NCI-H2107 treated with DMSO at 0.1 percent for 48 hours (cell line): ENCODE measurements at regions not wholly inside any gene's neighbourhood (a gene's known extent, or its start where the extent isn't known, plus 50 kb on each side); places are given as distances from the start of the nearest gene placed in this dataset.
"Not testable (repeated sequence)": the region's sequence is repeated elsewhere in the genome, so short reads cannot be mapped to it uniquely, and the experiment has no call there.

Experiments used
- DNase-seq: peaks from one replicate; lab custom pipeline; 2025; ENCODE audit not compliant: unreplicated experiment; lab: John Stamatoyannopoulos, UW

DNA sequence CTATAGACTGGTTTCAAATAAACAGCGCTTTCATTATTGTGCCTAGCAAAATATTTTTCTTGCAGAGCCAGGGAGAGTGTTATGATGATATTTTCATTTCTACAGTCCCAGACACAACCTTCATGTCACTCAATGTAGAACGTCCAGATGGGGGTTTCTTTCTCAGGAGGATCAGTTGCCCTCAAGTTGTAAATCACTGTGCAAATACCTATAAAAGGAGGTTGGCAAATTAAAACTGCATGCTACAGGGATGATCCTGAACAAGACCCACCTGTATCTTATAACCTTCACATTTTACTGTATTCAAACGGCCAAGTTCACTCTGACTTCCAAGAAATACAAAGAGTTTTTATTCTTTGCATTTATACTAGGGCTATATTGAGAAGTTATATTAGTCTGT lies 486.0 kb downstream of the EDEM1 start:
- no peak for DNase-seq

GRCh38 chr3:5675319-5675718 lies 487.8 kb downstream of the EDEM1 start:
- DNase-seq: no peak

DNA sequence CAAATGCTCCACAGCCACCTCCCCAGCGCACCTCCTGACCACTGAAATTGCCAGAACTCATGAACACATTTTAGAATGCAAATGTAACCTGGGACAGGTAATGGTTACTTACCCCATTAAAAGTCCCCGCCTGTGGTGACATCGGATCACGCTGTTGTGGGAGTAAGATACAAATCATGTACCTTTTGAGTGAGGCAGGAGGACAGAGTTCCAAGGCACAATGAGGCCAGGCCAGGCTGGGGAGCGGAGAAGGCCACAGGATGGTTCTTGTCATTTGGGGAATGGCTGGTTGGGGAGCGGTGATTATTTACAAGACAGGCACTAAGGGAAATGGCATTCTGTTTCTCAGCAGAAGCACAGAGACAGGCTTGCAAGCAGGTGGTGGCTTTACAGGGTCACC lies 490.0 kb downstream of the EDEM1 start:
- DNase-seq: no peak

DNA sequence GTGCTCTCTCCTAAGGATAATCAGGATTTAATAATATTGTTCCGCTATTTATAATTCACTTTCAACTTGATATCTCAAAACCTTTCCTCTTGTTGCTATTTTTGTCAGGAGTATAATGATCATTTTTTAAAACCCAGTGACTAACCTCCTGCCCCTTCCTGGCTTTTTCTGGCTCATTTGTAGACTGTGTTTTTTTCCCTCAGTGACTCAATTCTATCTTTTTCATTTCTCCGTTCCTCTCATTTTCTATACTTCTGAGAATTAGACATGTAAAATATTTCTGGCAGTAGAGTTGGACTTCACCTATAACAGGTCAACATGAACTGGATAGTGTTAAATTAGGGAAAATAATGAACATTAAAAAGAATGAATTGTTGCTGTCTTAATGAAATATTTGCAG lies 490.7 kb downstream of the EDEM1 start:
- no peak for DNase-seq

DNA sequence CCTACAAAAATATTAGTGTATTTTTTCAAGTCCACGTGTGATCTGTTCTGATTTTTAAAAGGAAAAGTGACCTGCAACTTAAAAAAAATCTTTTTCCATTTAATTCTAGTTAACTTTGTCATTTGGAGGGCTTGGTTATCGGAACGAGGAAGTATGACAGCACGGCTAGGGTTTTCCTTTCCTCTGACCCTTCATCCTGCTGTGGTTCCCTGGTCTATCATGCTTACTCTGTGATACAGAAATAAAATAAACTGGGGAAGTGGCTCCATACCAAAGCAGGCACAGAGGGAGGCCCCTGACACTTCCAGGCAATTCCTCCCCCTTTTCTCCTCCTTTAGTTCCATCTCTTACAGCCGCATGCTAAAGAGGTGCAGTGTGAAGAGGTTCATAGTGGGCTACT lies 491.3 kb downstream of the EDEM1 start:
- no peak for DNase-seq

DNA sequence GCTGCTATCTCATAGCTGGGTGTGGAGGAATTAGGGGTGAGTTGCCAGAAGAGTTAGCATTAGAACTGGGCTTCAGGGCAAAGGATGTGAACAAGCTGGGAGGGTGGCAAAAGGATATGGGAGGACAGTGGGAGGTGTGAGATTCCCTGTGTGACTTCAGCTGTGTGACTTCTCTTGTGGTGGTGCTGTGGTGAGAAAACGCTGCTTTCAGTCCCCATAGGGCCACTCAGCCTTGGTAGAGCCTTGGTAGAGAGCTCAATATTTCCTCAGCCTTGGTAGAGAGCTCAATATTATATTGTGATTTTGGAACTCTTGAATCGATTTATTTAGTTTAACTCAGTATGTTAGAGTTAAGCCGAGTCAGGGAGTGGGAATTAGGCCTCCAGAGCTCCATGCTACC lies 499.7 kb downstream of the EDEM1 start:
- DNase-seq: no peak

DNA sequence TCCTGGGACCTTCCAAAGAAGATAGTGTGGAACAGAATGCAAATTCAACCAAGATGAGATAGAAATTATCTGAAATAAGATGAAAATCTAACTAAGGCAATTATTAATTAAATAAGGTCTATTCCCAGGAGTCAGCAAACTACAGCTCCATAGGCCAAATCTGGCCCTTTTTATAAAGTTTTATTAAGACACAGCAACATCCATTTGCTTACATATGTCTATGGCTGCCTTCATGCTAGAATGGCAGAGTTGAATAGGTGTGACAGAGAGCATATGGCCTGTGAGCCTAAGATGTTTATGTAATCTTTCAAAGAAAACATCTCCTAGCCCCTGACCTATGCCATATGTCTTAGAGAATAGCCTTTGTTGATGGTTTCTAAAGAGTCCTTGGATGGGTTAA lies 503.0 kb downstream of the EDEM1 start:
- no peak for DNase-seq

- DNase-seq: no peak
These were observed 503.5 kb downstream of the EDEM1 start for GRCh38 chr3:5690904-5691532.

GRCh38 chr3:5692446-5692845 lies 504.9 kb downstream of the EDEM1 start:
- DNase-seq: no peak

GRCh38 chr3:5694266-5694665 lies 506.8 kb downstream of the EDEM1 start:
- no peak for DNase-seq

DNA sequence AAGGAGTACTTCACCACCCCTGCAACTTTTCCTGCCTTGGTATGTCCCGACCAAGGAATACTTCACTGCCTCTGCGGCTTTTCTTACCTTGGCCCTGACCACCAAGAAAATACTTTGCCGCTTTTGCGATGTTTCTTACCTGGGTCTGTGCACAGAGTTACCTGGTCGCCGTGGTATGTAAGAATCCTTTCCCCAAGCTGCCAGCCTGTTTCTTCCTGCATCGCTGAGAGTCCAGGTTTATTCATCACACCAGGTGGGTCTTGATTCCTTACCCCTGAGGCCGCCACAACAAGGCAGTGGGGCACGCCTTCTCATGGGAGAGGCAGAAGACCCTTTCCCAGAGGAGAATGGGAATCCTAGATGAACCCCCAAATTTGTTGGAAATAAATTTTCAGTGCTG lies 511.3 kb downstream of the EDEM1 start:
- DNase-seq: no peak

GRCh38 chr3:5699313-5699712 lies 511.8 kb downstream of the EDEM1 start:
- no peak for DNase-seq

- no peak for DNase-seq
These were observed 512.3 kb downstream of the EDEM1 start for GRCh38 chr3:5699811-5700210.

- DNase-seq: not testable (repeated sequence)
These were observed 513.5 kb downstream of the EDEM1 start for GRCh38 chr3:5701005-5701404.

GRCh38 chr3:5707794-5708193 lies 520.3 kb downstream of the EDEM1 start:
- no peak for DNase-seq

- no peak for DNase-seq
These were observed 522.2 kb downstream of the EDEM1 start for GRCh38 chr3:5709714-5710113.

GRCh38 chr3:5710718-5711117 lies 523.2 kb downstream of the EDEM1 start:
- DNase-seq: no peak

- DNase-seq: no peak
These were observed 529.7 kb downstream of the EDEM1 start for GRCh38 chr3:5717254-5717653.

- not testable (repeated sequence) for DNase-seq
These were observed 532.2 kb downstream of the EDEM1 start for GRCh38 chr3:5719668-5720067.

DNA sequence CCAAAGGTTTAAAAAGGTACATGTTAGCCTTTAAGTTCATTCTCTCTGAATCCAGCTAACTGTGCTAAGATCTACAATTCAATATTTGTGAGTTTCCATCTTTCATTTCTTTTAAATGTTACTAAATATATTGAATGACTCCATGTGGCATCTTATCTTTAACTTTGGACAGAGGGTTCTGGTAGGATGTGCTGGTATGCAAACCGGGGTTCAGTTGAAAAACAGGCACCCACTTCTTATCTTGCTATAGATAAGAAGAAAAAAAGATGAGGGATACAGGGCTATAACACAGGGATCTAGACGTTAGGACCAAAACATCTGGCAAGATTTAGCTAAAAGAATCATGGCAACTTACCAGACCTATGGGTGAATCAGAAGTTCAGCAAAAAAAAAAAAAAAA lies 538.3 kb downstream of the EDEM1 start:
- DNase-seq: no peak

- no peak for DNase-seq
These were observed 539.1 kb downstream of the EDEM1 start for GRCh38 chr3:5726621-5727020.

DNA sequence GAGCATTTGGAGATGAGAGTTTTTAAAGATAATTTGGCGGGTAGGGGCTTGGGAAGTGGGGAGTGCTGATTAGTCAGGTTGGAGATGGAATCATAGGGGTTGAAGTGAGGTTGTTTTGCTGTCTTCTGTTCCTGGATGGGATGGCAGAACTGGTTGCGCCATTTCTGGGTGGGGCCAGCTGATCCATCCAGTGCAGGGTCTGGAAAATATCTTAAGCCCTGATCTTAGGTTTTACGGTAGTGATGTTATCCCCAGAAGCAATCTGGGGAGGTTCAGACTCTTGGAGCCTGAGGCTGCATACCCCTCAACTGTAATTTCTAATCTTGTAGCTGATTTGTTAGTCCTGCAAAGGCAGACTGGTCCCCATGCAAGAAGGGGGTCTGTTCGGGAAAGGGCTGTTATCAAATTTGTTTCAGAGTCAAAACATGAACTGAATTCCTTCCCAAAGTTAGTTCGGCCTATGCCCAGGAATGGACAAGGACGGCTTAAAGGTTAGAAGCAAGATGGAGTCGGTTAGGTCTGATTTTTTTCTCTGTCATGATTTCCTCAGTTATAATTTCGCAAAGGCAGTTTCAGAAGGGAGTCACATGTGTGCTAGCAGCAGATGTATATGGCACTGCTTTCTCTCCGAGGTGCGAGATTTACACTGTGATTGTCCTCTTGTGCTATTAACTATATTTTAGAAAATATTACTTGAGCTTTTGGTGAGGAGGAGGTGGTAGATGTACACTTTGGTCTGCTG lies 540.4 kb downstream of the EDEM1 start:
- DNase-seq: no peak

GRCh38 chr3:5729852-5730251 lies 542.3 kb downstream of the EDEM1 start:
- DNase-seq: no peak
